Thoracic aorta (tissue), 2 donors: ENCODE measurements at regions not wholly inside any gene's neighbourhood (a gene's known extent, or its start where the extent isn't known, plus 50 kb on each side); places are given as distances from the start of the nearest gene placed in this dataset.

Experiments used
- ATAC-seq: fragments of 150-250 bp; one replicate; pipeline ENCODE4 v1.8.0; 2017; ENCODE audit warnings: low read depth; ENCODE audit not compliant: insufficient number of reproducible peaks, low FRiP score
- DNase-seq: peaks from one replicate; pipeline ENCODE4 v3.0.0-alpha.2; 2020; ENCODE audit warnings: low spot score
- H3K27ac ChIP-seq, 2 donors: fragments of 200-600 bp; sonication (generic); 1 replicate in 1 of 2; 2 replicates in 1 of 2; pipeline ENCODE4 v1.5.1; 2016; ENCODE audit warnings: mild to moderate bottlenecking in 2 of 2, moderate library complexity in 2 of 2
- H3K27me3 ChIP-seq: fragments of 200-600 bp; sonication (generic); replicated peaks from 2 replicates; pipeline ENCODE4 v1.6.0; 2016; ENCODE audit warnings: mild to moderate bottlenecking; ENCODE audit not compliant: insufficient read depth
- H3K36me3 ChIP-seq: fragments of 200-600 bp; sonication (generic); one replicate; pipeline ENCODE4 v1.5.1; 2016
- H3K4me1 ChIP-seq, 2 donors: fragments of 200-600 bp; sonication (generic); 1 replicate in 1 of 2; 2 replicates in 1 of 2; pipeline versions ENCODE4 v1.5.1 to v1.6.0; 2016; ENCODE audit warnings: low read depth in 2 of 2, mild to moderate bottlenecking in 1 of 2; ENCODE audit not compliant: control insufficient read depth in 1 of 2
- H3K4me3 ChIP-seq: fragments of 200-600 bp; sonication (generic); 2 replicates; pipeline ENCODE4 v1.5.1; 2016; ENCODE audit warnings: mild to moderate bottlenecking
- H3K9me3 ChIP-seq: fragments of 200-600 bp; sonication (generic); 2 replicates; pipeline ENCODE4 v1.5.1; 2016
- CTCF ChIP-seq: fragments of 200-600 bp; sonication (generic); IDR thresholded peaks from one replicate; pipeline ENCODE4 v1.5.1; 2019; ENCODE audit warnings: antibody characterized with exemption

GRCh38 chr3:165440380-165440779, 244.2 kb upstream of the SLITRK3 start:
- no peak overlapping the region for H3K27ac ChIP-seq
- H3K4me1 ChIP-seq: no peaks in the 10 kb centered on the region
- H3K4me3 ChIP-seq: no peak overlapping the region
- no peak for DNase-seq
- no peaks in the 10 kb centered on the region for H3K36me3 ChIP-seq
- no peaks in the 10 kb centered on the region for H3K27me3 ChIP-seq
- no peak for TF ChIP-seq CTCF
- H3K9me3 ChIP-seq: no peaks in the 10 kb centered on the region
- ATAC-seq: no peak

GRCh38 chr3:165439765-165440164, 243.6 kb upstream of the SLITRK3 start:
- no peak overlapping the region for H3K27ac ChIP-seq
- no peaks in the 10 kb centered on the region for H3K9me3 ChIP-seq
- no peak for TF ChIP-seq CTCF
- ATAC-seq (no peak), DNase-seq (no peak)
- H3K36me3 ChIP-seq: no peaks in the 10 kb centered on the region
- no peak overlapping the region for H3K4me3 ChIP-seq
- H3K27me3 ChIP-seq: no peaks in the 10 kb centered on the region
- no peaks in the 10 kb centered on the region for H3K4me1 ChIP-seq

- Histone ChIP-seq H3K4me1 (no peaks in the 10 kb centered on the region), H3K4me3 (no peak overlapping the region), H3K9me3 (no peaks in the 10 kb centered on the region), H3K36me3 (no peaks in the 10 kb centered on the region), H3K27me3 (no peaks in the 10 kb centered on the region), H3K27ac (no peak overlapping the region)
- no peak for TF ChIP-seq CTCF
- DNase-seq (no peak), ATAC-seq (no peak)
Observed at GRCh38 chr3:165434516-165434915, 238.3 kb upstream of the SLITRK3 start.

GRCh38 chr3:165406425-165406824, 210.2 kb upstream of the SLITRK3 start:
- Histone ChIP-seq H3K27me3 (no peaks in the 10 kb centered on the region), H3K9me3 (no peaks in the 10 kb centered on the region), H3K4me3 (no peak overlapping the region), H3K4me1 (no peaks in the 10 kb centered on the region), H3K27ac (no peak overlapping the region), H3K36me3 (no peaks in the 10 kb centered on the region)
- ATAC-seq (no peak), DNase-seq (no peak)
- no peak for TF ChIP-seq CTCF

- no peak overlapping the region for H3K4me3 ChIP-seq
- H3K4me1 ChIP-seq: no peaks in the 10 kb centered on the region
- H3K27ac ChIP-seq: no peak overlapping the region
- H3K9me3 ChIP-seq: no peaks in the 10 kb centered on the region
- ATAC-seq (no peak), DNase-seq (no peak)
- TF ChIP-seq CTCF: no peak
- no peaks in the 10 kb centered on the region for H3K36me3 ChIP-seq
- H3K27me3 ChIP-seq: no peaks in the 10 kb centered on the region
Observed at GRCh38 chr3:165404357-165405027, 208.3 kb upstream of the SLITRK3 start.
